H9 (cell line): ENCODE measurements at regions not wholly inside any gene's neighbourhood (a gene's known extent, or its start where the extent isn't known, plus 50 kb on each side); places are given as distances from the start of the nearest gene placed in this dataset.

Source experiments
- DNase-seq: peaks from one replicate; pipeline ENCODE4 v3.0.0-alpha.2; 2017
- H2AFZ ChIP-seq: one replicate; pipeline ENCODE4 v1.6.1; 2013; ENCODE audit warnings: mild to moderate bottlenecking, low read length, control low read depth, moderate library complexity
- H2AK5ac ChIP-seq: 2 replicates; pipeline ENCODE4 v1.6.1; 2013; ENCODE audit warnings: low read length, control low read depth, mixed read lengths; ENCODE audit not compliant: insufficient read length
- H2BK120ac ChIP-seq: one replicate; pipeline ENCODE4 v1.6.1; 2013; ENCODE audit warnings: low read depth, mild to moderate bottlenecking, low read length, control low read depth, inconsistent platforms; ENCODE audit not compliant: poor library complexity, severe bottlenecking
- H2BK12ac ChIP-seq: 2 replicates; pipeline ENCODE4 v1.6.1; 2013; ENCODE audit warnings: low read length, control low read depth, mixed read lengths, low read depth; ENCODE audit not compliant: insufficient read length
- H2BK15ac ChIP-seq: 2 replicates; pipeline ENCODE4 v1.6.1; 2013; ENCODE audit warnings: low read depth, low read length, control low read depth
- H2BK20ac ChIP-seq: one replicate; pipeline ENCODE4 v1.6.1; 2013; ENCODE audit warnings: low read depth, mild to moderate bottlenecking, low read length, control low read depth, inconsistent platforms; ENCODE audit not compliant: poor library complexity, severe bottlenecking
- H2BK5ac ChIP-seq: 2 replicates; pipeline ENCODE4 v1.6.1; 2013; ENCODE audit warnings: low read length, control low read depth, mixed read lengths; ENCODE audit not compliant: insufficient read length
- H3K14ac ChIP-seq: 2 replicates; pipeline ENCODE4 v1.6.1; 2013; ENCODE audit warnings: low read length, control low read depth; ENCODE audit not compliant: insufficient read depth
- H3K18ac ChIP-seq: 2 replicates; pipeline ENCODE4 v1.6.1; 2013; ENCODE audit warnings: low read depth, mild to moderate bottlenecking, mixed read lengths, low read length, control low read depth; ENCODE audit not compliant: insufficient read length
- H3K23ac ChIP-seq: 2 replicates; pipeline ENCODE4 v1.6.1; 2013; ENCODE audit warnings: low read length, control low read depth, mixed read lengths, low read depth; ENCODE audit not compliant: insufficient read length
- H3K23me2 ChIP-seq: 2 replicates; pipeline ENCODE4 v1.6.1; 2013; ENCODE audit warnings: low read depth, mild to moderate bottlenecking, mixed read lengths, low read length, control low read depth; ENCODE audit not compliant: insufficient read length, poor library complexity, severe bottlenecking
- H3K27ac ChIP-seq: 2 replicates; pipeline ENCODE4 v1.5.1; 2013; ENCODE audit warnings: low read length, control low read depth, mixed read lengths, low read depth; ENCODE audit not compliant: insufficient read length
- H3K27me3 ChIP-seq: 2 replicates; pipeline ENCODE4 v1.6.1; 2013; ENCODE audit warnings: low read length, control low read depth, inconsistent platforms; ENCODE audit not compliant: insufficient read depth
- H3K4ac ChIP-seq: 2 replicates; pipeline ENCODE4 v1.6.1; 2013; ENCODE audit warnings: low read depth, mild to moderate bottlenecking, control low read depth, inconsistent platforms, low read length, moderate library complexity
- H3K4me1 ChIP-seq: 2 replicates; pipeline ENCODE4 v1.6.1; 2013; ENCODE audit warnings: low read length, control low read depth, inconsistent platforms; ENCODE audit not compliant: insufficient read depth
- H3K4me2 ChIP-seq: 2 replicates; pipeline ENCODE4 v1.6.1; 2013; ENCODE audit warnings: low read length, control low read depth, mixed read lengths; ENCODE audit not compliant: insufficient read length, insufficient read depth
- H3K56ac ChIP-seq: 2 replicates; pipeline ENCODE4 v1.6.1; 2013; ENCODE audit warnings: low read depth, mild to moderate bottlenecking, mixed read lengths, low read length, control low read depth; ENCODE audit not compliant: insufficient read length
- H3K79me1 ChIP-seq: 2 replicates; pipeline ENCODE4 v1.6.1; 2013; ENCODE audit warnings: low read depth, mild to moderate bottlenecking, moderate library complexity, low read length, control low read depth, inconsistent platforms; ENCODE audit not compliant: insufficient read depth, poor library complexity, severe bottlenecking
- H3K79me2 ChIP-seq: 2 replicates; pipeline ENCODE4 v1.6.1; 2013; ENCODE audit warnings: low read length, control low read depth, inconsistent platforms; ENCODE audit not compliant: insufficient read depth
- H3K9ac ChIP-seq: 2 replicates; pipeline ENCODE4 v1.6.1; 2013; ENCODE audit warnings: low read length, control low read depth, mixed read lengths; ENCODE audit not compliant: insufficient read length; ENCODE audit errors: extremely low read depth
- H3K9me3 ChIP-seq: one replicate; pipeline ENCODE4 v1.6.1; 2013; ENCODE audit warnings: low read depth, low read length, inconsistent platforms; ENCODE audit not compliant: control insufficient read depth
- H3T11ph ChIP-seq: one replicate; pipeline ENCODE4 v1.6.1; 2013; ENCODE audit warnings: mild to moderate bottlenecking, low read length, control low read depth, inconsistent platforms
- H4K20me1 ChIP-seq: one replicate; pipeline ENCODE4 v1.6.1; 2013; ENCODE audit not compliant: control insufficient read depth, insufficient read length, insufficient read depth
- H4K5ac ChIP-seq: 2 replicates; pipeline ENCODE4 v1.6.1; 2013; ENCODE audit warnings: low read depth, mild to moderate bottlenecking, mixed read lengths, low read length, control low read depth; ENCODE audit not compliant: insufficient read length
- H4K8ac ChIP-seq: replicated peaks from 2 replicates; pipeline ENCODE4 v1.6.1; 2013; ENCODE audit warnings: low read length, control low read depth, mixed read lengths, low read depth; ENCODE audit not compliant: insufficient read length
- H4K91ac ChIP-seq: 2 replicates; pipeline ENCODE4 v1.6.1; 2013; ENCODE audit warnings: low read depth, mild to moderate bottlenecking, moderate library complexity, mixed read lengths, low read length, control low read depth; ENCODE audit not compliant: insufficient read length
- H3K27ac Mint-ChIP-seq, 3 experiments: 2 replicates in 2 of 3; 3 replicates in 1 of 3; pipeline ENCODE4 v1.8.0; 2020 to 2021; ENCODE audit warnings: mixed read lengths in 3 of 3, mild to moderate bottlenecking in 1 of 3, moderate library complexity in 1 of 3
- H3K27me3 Mint-ChIP-seq: 2 replicates; pipeline ENCODE4 v1.8.0; 2021; ENCODE audit warnings: low read depth, mild to moderate bottlenecking, moderate library complexity, mixed read lengths
- H3K36me3 Mint-ChIP-seq, 3 experiments: 2 replicates in 2 of 3; 3 replicates in 1 of 3; pipeline ENCODE4 v1.8.0; 2020 to 2021; ENCODE audit warnings: low read depth in 3 of 3, mixed read lengths in 3 of 3; ENCODE audit not compliant: insufficient read depth in 1 of 3
- H3K4me1 Mint-ChIP-seq, 2 experiments: 2 replicates each; pipeline ENCODE4 v1.8.0; 2020; ENCODE audit warnings: mixed read lengths in 2 of 2
- H3K4me3 Mint-ChIP-seq, 2 experiments: 2 replicates in 1 of 2; 3 replicates in 1 of 2; pipeline ENCODE4 v1.8.0; 2020 to 2021; ENCODE audit warnings: mild to moderate bottlenecking in 2 of 2, mixed read lengths in 2 of 2, moderate library complexity in 1 of 2
- H3K9me3 Mint-ChIP-seq, 2 experiments: 2 replicates in 1 of 2; 3 replicates in 1 of 2; pipeline ENCODE4 v1.8.0; 2020; ENCODE audit warnings: mild to moderate bottlenecking in 2 of 2, mixed read lengths in 2 of 2, moderate library complexity in 1 of 2
- CTCF ChIP-seq: fragments of 200-600 bp; sonication (generic); conservative IDR thresholded peaks from 3 replicates; pipeline ENCODE4 v1.8.0; 2021; ENCODE audit warnings: antibody characterized with exemption, mild to moderate bottlenecking
- WGBS: extraction: QIAGEN DNeasy Blood & Tissue Kit; methylation state at CpG from one replicate; pipeline ENCODE4 v1.1.7; 2013; ENCODE audit warnings: missing lambda C conversion rate, low lambda C conversion rate, mixed read lengths; ENCODE audit not compliant: insufficient read length; ENCODE audit errors: extremely low coverage; 5-methylcytosine and 5-hydroxymethylcytosine counted together

- Histone ChIP-seq H2BK15ac (no peak overlapping the region), H2AFZ (no peak overlapping the region), H2BK20ac (no peak overlapping the region), H3K14ac (no peak overlapping the region), H3K27ac (no peak overlapping the region), H2AK5ac (no peak overlapping the region), H3K9me3 (no peaks in the 10 kb centered on the region), H3K79me2 (no peaks in the 10 kb centered on the region), H3K9ac (no peak overlapping the region), H4K5ac (no peak overlapping the region), H3K23ac (no peak overlapping the region), H3K4me2 (no peak overlapping the region), H3K79me1 (no peaks in the 10 kb centered on the region), H3K4me1 (no peaks in the 10 kb centered on the region), H4K20me1 (no peaks in the 10 kb centered on the region), H3K23me2 (no peaks in the 10 kb centered on the region), H3K18ac (no peak overlapping the region), H4K8ac (no peak overlapping the region), H2BK12ac (no peak overlapping the region), H3T11ph (no peak overlapping the region), H3K27me3 (no peaks in the 10 kb centered on the region), H2BK120ac (no peak overlapping the region), H3K56ac (no peak overlapping the region), H3K4ac (no peak overlapping the region), H2BK5ac (no peak overlapping the region), H4K91ac (no peak overlapping the region)
- DNase-seq, result no peak
- Mint-ChIP-seq H3K27ac (peak overlapping the region in 1 of 3 experiments; percentile 2; a peak in 1 of 7 replicates), H3K36me3 (peaks cover 9 to 26% (median 10%) of the 10 kb centered on the region in 3 experiments; a peak in 6 of 7 replicates), H3K27me3 (no peaks in the 10 kb centered on the region; the same call in 1 of the 2 replicates), H3K4me1 (no peaks in the 10 kb centered on the region), H3K9me3 (peaks cover 19 to 28% of the 10 kb centered on the region in 2 experiments), H3K4me3 (no peak overlapping the region)
- TF ChIP-seq CTCF, result no peak
- no CpG with 5 or more reads among the region's 6 CpGs for WGBS
These were observed 876.0 kb downstream of the FSTL5 start for GRCh38 chr4:161287678-161288352.
